Spleen (tissue), 7 donors: ENCODE measurements at regions not wholly inside any gene's neighbourhood (a gene's known extent, or its start where the extent isn't known, plus 50 kb on each side); places are given as distances from the start of the nearest gene placed in this dataset.

Experiments
- POLR2A ChIP-seq, 3 donors: fragments of 450-650 bp; IDR thresholded peaks; one replicate each; pipeline ENCODE4 v1.5.1; 2017; ENCODE audit warnings: antibody characterized with exemption in 3 of 3, mild to moderate bottlenecking in 1 of 3
- POLR2AphosphoS5 ChIP-seq, 3 donors: sonication (generic); formaldehyde crosslinking; IDR thresholded peaks; one replicate each; pipeline ENCODE4 v1.5.1; 2017; ENCODE audit warnings: antibody characterized with exemption in 3 of 3
- TF ChIP-seq, protein P1 (sequence below), 11 experiments: fragments of 200-600 bp in 7 of 11; fragments of 450-650 bp in 4 of 11; sonication (generic) in 4 of 11; IDR thresholded peaks in 8 of 11; conservative IDR thresholded peaks in 3 of 11; 1 replicate in 7 of 11; 2 replicates in 4 of 11; pipeline versions ENCODE4 v1.4.0 to v1.8.0; 2016 to 2021; ENCODE audit warnings: antibody characterized with exemption in 11 of 11, inconsistent platforms in 4 of 11, mild to moderate bottlenecking in 1 of 11
- donor health status: DM: no; HTN: no; CAD: no; lungs with moderate emphysema.
- donor health status: DM: no; HTN: no; CAD: no.
- donor health status: DM: no; HTN: no; CAD: no.

DNA sequence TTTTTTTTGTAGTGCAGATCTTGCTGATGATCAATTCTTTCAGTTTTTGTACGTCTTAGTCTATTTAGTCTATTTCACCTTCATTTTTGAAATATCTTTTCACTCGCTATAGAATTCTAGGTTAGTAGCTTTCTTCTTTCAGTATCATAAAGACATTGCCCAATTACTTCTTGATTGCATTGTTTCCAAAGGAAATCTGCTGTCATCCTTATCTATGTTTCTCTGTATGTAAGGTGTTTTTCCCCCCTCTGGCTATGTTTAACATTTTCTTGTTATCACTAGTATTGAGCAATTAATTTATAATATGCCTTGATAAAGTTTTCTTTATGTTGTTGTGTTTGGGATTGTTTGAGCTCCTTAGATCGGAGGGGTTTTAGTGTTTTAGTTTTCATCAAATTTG lies 171.9 kb downstream of the BMP4 start:
- TF ChIP-seq POLR2A (IDR thresholded peaks at IDR 0.05) (no peak), POLR2AphosphoS5 (IDR thresholded peaks at IDR 0.05) (no peak)
- TF ChIP-seq, protein P1, sequence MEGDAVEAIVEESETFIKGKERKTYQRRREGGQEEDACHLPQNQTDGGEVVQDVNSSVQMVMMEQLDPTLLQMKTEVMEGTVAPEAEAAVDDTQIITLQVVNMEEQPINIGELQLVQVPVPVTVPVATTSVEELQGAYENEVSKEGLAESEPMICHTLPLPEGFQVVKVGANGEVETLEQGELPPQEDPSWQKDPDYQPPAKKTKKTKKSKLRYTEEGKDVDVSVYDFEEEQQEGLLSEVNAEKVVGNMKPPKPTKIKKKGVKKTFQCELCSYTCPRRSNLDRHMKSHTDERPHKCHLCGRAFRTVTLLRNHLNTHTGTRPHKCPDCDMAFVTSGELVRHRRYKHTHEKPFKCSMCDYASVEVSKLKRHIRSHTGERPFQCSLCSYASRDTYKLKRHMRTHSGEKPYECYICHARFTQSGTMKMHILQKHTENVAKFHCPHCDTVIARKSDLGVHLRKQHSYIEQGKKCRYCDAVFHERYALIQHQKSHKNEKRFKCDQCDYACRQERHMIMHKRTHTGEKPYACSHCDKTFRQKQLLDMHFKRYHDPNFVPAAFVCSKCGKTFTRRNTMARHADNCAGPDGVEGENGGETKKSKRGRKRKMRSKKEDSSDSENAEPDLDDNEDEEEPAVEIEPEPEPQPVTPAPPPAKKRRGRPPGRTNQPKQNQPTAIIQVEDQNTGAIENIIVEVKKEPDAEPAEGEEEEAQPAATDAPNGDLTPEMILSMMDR (IDR thresholded peaks at IDR 0.05 in 8 of 11, conservative IDR thresholded peaks at IDR 0.05 in 3 of 11): no peak
